GM23338 (cell line): ENCODE measurements at regions not wholly inside any gene's neighbourhood (a gene's known extent, or its start where the extent isn't known, plus 50 kb on each side); places are given as distances from the start of the nearest gene placed in this dataset.

Experiments used
- ATAC-seq: fragments of 200-7000 bp; cut with Tn5 transposase; 3 replicates; pipeline ENCODE4 v1.9.1; 2020
- DNase-seq: peaks from one replicate; pipeline ENCODE4 v3.0.0-alpha.2; 2015; ENCODE audit warnings: low spot score
- H2AFZ ChIP-seq: fragments of 200-600 bp; sonication (generic); 2 replicates; pipeline ENCODE4 v1.8.0; 2016; ENCODE audit warnings: antibody characterized with exemption, mild to moderate bottlenecking, moderate library complexity
- H3F3A ChIP-seq: fragments of 200-600 bp; sonication (generic); replicated peaks from 2 replicates; pipeline ENCODE4 v1.8.0; 2017; ENCODE audit warnings: antibody characterized with exemption, mixed run types, low read depth
- H3K27ac ChIP-seq: fragments of 200-600 bp; sonication (generic); 2 replicates; pipeline ENCODE4 v1.6.1; 2016; ENCODE audit warnings: low read depth
- H3K27me3 ChIP-seq: fragments of 200-600 bp; sonication (generic); 2 replicates; pipeline ENCODE4 v1.8.0; 2016; ENCODE audit warnings: mild to moderate bottlenecking, mixed run types, moderate library complexity; ENCODE audit not compliant: insufficient read depth
- H3K36me3 ChIP-seq: fragments of 200-600 bp; sonication (generic); 2 replicates; pipeline ENCODE4 v1.8.0; 2016; ENCODE audit warnings: mild to moderate bottlenecking; ENCODE audit not compliant: insufficient read depth
- H3K4me1 ChIP-seq: fragments of 200-600 bp; sonication (generic); 2 replicates; pipeline ENCODE4 v1.8.0; 2016; ENCODE audit warnings: mild to moderate bottlenecking, moderate library complexity; ENCODE audit not compliant: insufficient read depth
- H3K4me2 ChIP-seq: fragments of 200-600 bp; sonication (generic); 2 replicates; pipeline ENCODE4 v1.7.1; 2017; ENCODE audit warnings: mixed run types
- H3K4me3 ChIP-seq: fragments of 200-600 bp; sonication (generic); 2 replicates; pipeline ENCODE4 v1.6.1; 2016; ENCODE audit warnings: mixed run types
- H3K79me2 ChIP-seq: fragments of 200-600 bp; sonication (generic); replicated peaks from 2 replicates; pipeline ENCODE4 v1.8.0; 2017; ENCODE audit warnings: mild to moderate bottlenecking; ENCODE audit not compliant: insufficient read depth
- H3K9me2 ChIP-seq: fragments of 200-600 bp; sonication (generic); 2 replicates; pipeline ENCODE4 v1.8.0; 2017; ENCODE audit not compliant: insufficient read depth
- H4K20me1 ChIP-seq: fragments of 200-600 bp; sonication (generic); replicated peaks from 2 replicates; pipeline ENCODE4 v1.8.0; 2017; ENCODE audit warnings: mild to moderate bottlenecking; ENCODE audit not compliant: insufficient read depth
- H3K27ac Mint-ChIP-seq: 2 replicates; pipeline ENCODE4 v1.8.0; 2020; ENCODE audit warnings: inconsistent platforms, mild to moderate bottlenecking, moderate library complexity, mixed read lengths
- H3K27me3 Mint-ChIP-seq: 3 replicates; pipeline ENCODE4 v1.8.0; 2022; ENCODE audit warnings: low read depth, mild to moderate bottlenecking, moderate library complexity, mixed read lengths, inconsistent platforms; ENCODE audit not compliant: insufficient read depth, poor library complexity
- H3K36me3 Mint-ChIP-seq: 3 replicates; pipeline ENCODE4 v1.8.0; 2021; ENCODE audit warnings: low read depth, mild to moderate bottlenecking, inconsistent platforms, moderate library complexity, mixed read lengths
- H3K4me1 Mint-ChIP-seq: 3 replicates; pipeline ENCODE4 v1.8.0; 2020; ENCODE audit warnings: mild to moderate bottlenecking, inconsistent platforms, mixed read lengths
- H3K4me3 Mint-ChIP-seq: 3 replicates; pipeline ENCODE4 v1.8.0; 2021; ENCODE audit warnings: moderate library complexity, mild to moderate bottlenecking, inconsistent platforms, mixed read lengths
- H3K9me3 Mint-ChIP-seq: 3 replicates; pipeline ENCODE4 v1.8.0; 2020; ENCODE audit warnings: moderate library complexity, mild to moderate bottlenecking, inconsistent platforms, mixed read lengths
- CTCF ChIP-seq, 2 experiments: fragments of 200-600 bp in 1 of 2; sonication (generic) in 1 of 2; conservative IDR thresholded peaks; 2 replicates each; pipeline versions ENCODE4 v1.5.1 to v1.6.1; 2016 to 2017; ENCODE audit warnings: antibody characterized with exemption in 2 of 2, low read depth in 2 of 2, mild to moderate bottlenecking in 2 of 2, moderate library complexity in 1 of 2
- JUNB ChIP-seq: IDR thresholded peaks from one replicate; pipeline ENCODE4 v1.6.1; 2016; ENCODE audit warnings: antibody characterized with exemption; ENCODE audit not compliant: unreplicated experiment
- STAT1 ChIP-seq: IDR thresholded peaks from one replicate; pipeline ENCODE4 v1.6.1; 2016; ENCODE audit warnings: antibody characterized with exemption; ENCODE audit not compliant: unreplicated experiment
- ZNF114 ChIP-seq: fragments of 250-450 bp; sonication (Bioruptor Pico); IDR thresholded peaks from 2 replicates; pipeline ENCODE4 v1.5.0; 2020; ENCODE audit warnings: mild to moderate bottlenecking, moderate library complexity
- ZNF462 ChIP-seq: fragments of 250-450 bp; sonication (Bioruptor Pico); IDR thresholded peaks from 2 replicates; pipeline ENCODE4 v1.5.0; 2020; ENCODE audit warnings: mild to moderate bottlenecking, moderate library complexity

- TF ChIP-seq ZNF462, result no peak
Observed at GRCh38 chr9:129465834-129466535, 154.9 kb downstream of the C9orf50 start (continued).

DNA sequence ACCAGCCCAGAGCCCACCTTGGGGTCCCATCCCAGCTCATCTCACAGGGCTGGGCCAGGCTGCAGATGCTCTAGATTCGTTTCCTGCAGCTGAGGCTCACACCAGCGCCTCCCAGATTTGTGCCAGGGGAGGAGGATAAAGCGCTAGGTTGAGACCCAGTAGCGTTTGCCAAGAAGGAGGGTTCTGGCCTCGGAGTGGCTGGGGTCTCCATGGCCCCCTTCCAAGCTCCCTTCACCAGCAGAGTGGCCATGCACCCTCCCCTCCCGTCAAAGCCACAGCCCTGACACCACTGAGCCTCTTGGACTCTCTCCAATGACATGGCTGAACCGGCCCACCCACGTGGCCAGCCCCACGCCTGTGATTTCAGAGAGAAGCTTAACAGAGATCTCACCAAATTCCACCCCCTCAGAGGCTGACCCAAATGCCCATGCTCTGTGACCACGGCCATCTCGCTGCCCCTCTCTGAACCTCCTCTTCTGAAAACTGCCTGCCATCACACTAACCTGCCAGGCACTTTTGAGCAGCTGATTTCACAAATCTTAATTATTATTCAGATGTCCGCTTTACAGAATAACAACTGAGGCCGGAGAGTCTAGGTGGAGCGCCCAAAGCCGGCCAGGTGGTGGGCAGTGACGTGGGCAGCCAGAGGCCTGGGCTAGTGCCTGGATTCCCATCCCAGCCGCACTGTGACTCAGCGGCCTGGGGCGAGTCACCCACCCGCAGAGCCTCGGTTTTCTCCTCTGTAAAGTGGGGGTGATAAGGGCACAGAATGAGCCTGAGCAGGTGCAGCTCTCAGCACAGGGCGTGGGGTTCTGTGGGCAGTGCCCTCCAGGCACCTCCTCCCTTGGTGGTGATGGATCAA lies 155.7 kb downstream of the C9orf50 start:
- no peak overlapping the region for H2AFZ ChIP-seq
- H3K27me3 Mint-ChIP-seq, result peaks cover 27% of the 10 kb centered on the region
- no peak overlapping the region for H3K4me2 ChIP-seq
- H4K20me1 ChIP-seq, result no peaks in the 10 kb centered on the region
- H3K9me2 ChIP-seq, result no peaks in the 10 kb centered on the region
- no peak overlapping the region for H3K4me3 Mint-ChIP-seq
- no peak overlapping the region for H3K4me3 ChIP-seq
- H3K36me3 ChIP-seq, result no peaks in the 10 kb centered on the region; the same call in 1 of the 2 replicates
- no peaks in the 10 kb centered on the region for H3K9me3 Mint-ChIP-seq
- no peaks in the 10 kb centered on the region for H3K79me2 ChIP-seq
- no peaks in the 10 kb centered on the region; the same call in 1 of the 2 replicates for H3F3A ChIP-seq
- peaks cover 35% of the 10 kb centered on the region for H3K4me1 Mint-ChIP-seq
- no peaks in the 10 kb centered on the region for H3K36me3 Mint-ChIP-seq
- ATAC-seq (no peak), DNase-seq (no peak)
- no peak overlapping the region for H3K27ac ChIP-seq
- no peak for TF ChIP-seq STAT1
- no peak for TF ChIP-seq ZNF114
- TF ChIP-seq CTCF (conservative IDR thresholded peaks at IDR 0.05; ENCODE audit: low read depth in 2 of 2), result no peak
- no peak for TF ChIP-seq JUNB
- peaks cover 18% of the 10 kb centered on the region for H3K27me3 ChIP-seq
- H3K27ac Mint-ChIP-seq, result no peak overlapping the region
- peaks cover 13% of the 10 kb centered on the region for H3K4me1 ChIP-seq
